Tibial nerve (tissue), 4 donors: ENCODE measurements at regions not wholly inside any gene's neighbourhood (a gene's known extent, or its start where the extent isn't known, plus 50 kb on each side); places are given as distances from the start of the nearest gene placed in this dataset.

Experiments used
- DNase-seq, 2 donors: peaks; one replicate each; pipeline ENCODE4 v3.0.0-alpha.2; 2019; ENCODE audit warnings: low spot score in 2 of 2
- H3K27ac ChIP-seq, 4 donors: fragments of 200-600 bp; sonication (generic) in 3 of 4; one replicate each; pipeline ENCODE4 v1.5.1; 2017 to 2019; ENCODE audit warnings: mild to moderate bottlenecking in 1 of 4
- H3K27me3 ChIP-seq, 2 donors: fragments of 200-600 bp; sonication (generic) in 1 of 2; one replicate each; pipeline versions ENCODE4 v1.5.1 to v1.6.0; 2017 to 2019
- H3K36me3 ChIP-seq, 3 donors: fragments of 200-600 bp; sonication (generic); one replicate each; pipeline ENCODE4 v1.5.1; 2018 to 2019
- H3K4me1 ChIP-seq, 4 donors: fragments of 200-600 bp; sonication (generic) in 3 of 4; one replicate each; pipeline ENCODE4 v1.5.1; 2017 to 2019
- H3K4me3 ChIP-seq, 4 donors: fragments of 200-600 bp; sonication (generic) in 3 of 4; one replicate each; pipeline ENCODE4 v1.5.1; 2017 to 2019; ENCODE audit warnings: mild to moderate bottlenecking in 1 of 4, moderate library complexity in 1 of 4
- H3K9me3 ChIP-seq, 4 donors: fragments of 200-600 bp; sonication (generic) in 3 of 4; one replicate each; pipeline ENCODE4 v1.5.1; 2017 to 2019
- CTCF ChIP-seq, 5 experiments: fragments of 200-600 bp in 3 of 5; fragments of 450-650 bp in 2 of 5; sonication (generic) in 3 of 5; IDR thresholded peaks; one replicate each; pipeline ENCODE4 v1.5.1; 2016 to 2019; ENCODE audit warnings: antibody characterized with exemption in 5 of 5, mild to moderate bottlenecking in 3 of 5, moderate library complexity in 2 of 5
- EP300 ChIP-seq, 2 donors: sonication (generic); formaldehyde crosslinking; IDR thresholded peaks; one replicate each; pipeline ENCODE4 v1.6.1; 2017; ENCODE audit warnings: antibody characterized with exemption in 2 of 2, mild to moderate bottlenecking in 1 of 2
- POLR2A ChIP-seq, 2 donors: fragments of 450-650 bp; IDR thresholded peaks; one replicate each; pipeline ENCODE4 v1.6.1; 2017; ENCODE audit warnings: antibody characterized with exemption in 2 of 2, mild to moderate bottlenecking in 2 of 2, moderate library complexity in 2 of 2
- WGBS, 2 donors: methylation state at CpG; one replicate each; pipeline ENCODE4 v1.1.5; 2018; 5-methylcytosine and 5-hydroxymethylcytosine counted together

GRCh38 chr3:25259871-25260270, 168.2 kb upstream of the RARB start:
- Histone ChIP-seq H3K27me3 (no peaks in the 10 kb centered on the region), H3K4me1 (no peaks in the 10 kb centered on the region), H3K9me3 (no peaks in the 10 kb centered on the region), H3K27ac (no peak overlapping the region), H3K36me3 (no peaks in the 10 kb centered on the region), H3K4me3 (no peak overlapping the region)
- DNase-seq: no peak
- 12 to 14% methylated on average over 3 of the region's 3 CpGs for WGBS, 2 donors
- TF ChIP-seq CTCF (IDR thresholded peaks at IDR 0.05) (no peak), EP300 (IDR thresholded peaks at IDR 0.05) (no peak), POLR2A (IDR thresholded peaks at IDR 0.05) (no peak)

- Histone ChIP-seq H3K36me3 (no peaks in the 10 kb centered on the region), H3K27ac (no peak overlapping the region), H3K9me3 (no peaks in the 10 kb centered on the region), H3K27me3 (no peaks in the 10 kb centered on the region), H3K4me3 (no peak overlapping the region), H3K4me1 (no peaks in the 10 kb centered on the region)
- TF ChIP-seq CTCF (IDR thresholded peaks at IDR 0.05) (no peak), EP300 (IDR thresholded peaks at IDR 0.05) (no peak), POLR2A (IDR thresholded peaks at IDR 0.05) (no peak)
- DNase-seq: no peak
- 65 to 73% methylated on average over 6 of the region's 6 CpGs for WGBS, 2 donors
Measured at GRCh38 chr3:25262322-25262721, 165.7 kb upstream of the RARB start.

GRCh38 chr3:25265284-25265683, 162.8 kb upstream of the RARB start:
- no peak for DNase-seq
- 30 to 35% methylated on average over 1 of the region's 1 CpG for WGBS, 2 donors
- H3K4me3 ChIP-seq: no peak overlapping the region
- H3K36me3 ChIP-seq: no peaks in the 10 kb centered on the region
- H3K27ac ChIP-seq: no peak overlapping the region
- no peak for TF ChIP-seq CTCF (IDR thresholded peaks at IDR 0.05)
- TF ChIP-seq EP300 (IDR thresholded peaks at IDR 0.05): no peak
- no peak for TF ChIP-seq POLR2A (IDR thresholded peaks at IDR 0.05)
- no peaks in the 10 kb centered on the region for H3K27me3 ChIP-seq
- no peaks in the 10 kb centered on the region for H3K4me1 ChIP-seq
- H3K9me3 ChIP-seq: no peaks in the 10 kb centered on the region

- Histone ChIP-seq H3K27me3 (no peaks in the 10 kb centered on the region), H3K4me1 (no peaks in the 10 kb centered on the region), H3K27ac (no peak overlapping the region), H3K4me3 (no peak overlapping the region), H3K36me3 (no peaks in the 10 kb centered on the region), H3K9me3 (no peaks in the 10 kb centered on the region)
- WGBS, 2 donors: 63 to 86% methylated on average over 1 of the region's 1 CpG
- TF ChIP-seq POLR2A (IDR thresholded peaks at IDR 0.05) (no peak), CTCF (IDR thresholded peaks at IDR 0.05) (no peak), EP300 (IDR thresholded peaks at IDR 0.05) (no peak)
- no peak for DNase-seq
Measured at GRCh38 chr3:25266677-25267076, 161.4 kb upstream of the RARB start.

- Histone ChIP-seq H3K9me3 (no peaks in the 10 kb centered on the region), H3K36me3 (no peaks in the 10 kb centered on the region), H3K27ac (no peak overlapping the region), H3K4me3 (no peak overlapping the region), H3K4me1 (no peaks in the 10 kb centered on the region), H3K27me3 (no peaks in the 10 kb centered on the region)
- 82% methylated on average over 3 of the region's 3 CpGs for WGBS, 2 donors
- TF ChIP-seq EP300 (IDR thresholded peaks at IDR 0.05) (no peak), POLR2A (IDR thresholded peaks at IDR 0.05) (no peak), CTCF (IDR thresholded peaks at IDR 0.05) (no peak)
- no peak for DNase-seq
Measured at GRCh38 chr3:25272090-25272489, 156.0 kb upstream of the RARB start.
